GM21423 (cell line): ENCODE measurements at regions not wholly inside any gene's neighbourhood (a gene's known extent, or its start where the extent isn't known, plus 50 kb on each side); places are given as distances from the start of the nearest gene placed in this dataset.
"Not testable (repeated sequence)": the region's sequence is repeated elsewhere in the genome, so short reads cannot be mapped to it uniquely, and the experiment has no call there.

Source experiments
- ATAC-seq: cut with Tn5 transposase; IDR thresholded peaks from one replicate; pipeline ENCODE4 v1.9.1; 2021; ENCODE audit warnings: mild to moderate bottlenecking, moderate library complexity; ENCODE audit not compliant: unreplicated experiment

GRCh38 chr10:55183993-55184392 is 383.0 kb upstream of the PCDH15 start:
- no peak for ATAC-seq

DNA sequence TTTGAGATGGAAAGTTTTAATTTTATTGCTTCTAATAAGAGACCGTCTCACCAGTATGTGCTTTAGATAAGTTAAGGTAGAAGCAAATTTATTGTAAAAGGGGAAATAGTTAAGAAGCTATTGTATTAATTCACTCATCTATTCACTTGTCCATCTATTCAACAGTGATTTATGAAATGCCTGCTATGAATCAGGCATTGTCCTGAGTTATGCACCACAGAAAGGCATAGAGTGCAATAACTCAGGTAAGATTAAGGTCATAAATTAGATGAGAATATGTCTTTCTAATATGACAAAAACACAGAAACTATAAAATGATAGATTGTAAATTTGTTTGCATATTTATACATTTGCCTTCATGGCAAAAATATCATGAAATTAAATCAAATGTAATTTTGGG is 379.3 kb upstream of the PCDH15 start:
- no peak for ATAC-seq

DNA sequence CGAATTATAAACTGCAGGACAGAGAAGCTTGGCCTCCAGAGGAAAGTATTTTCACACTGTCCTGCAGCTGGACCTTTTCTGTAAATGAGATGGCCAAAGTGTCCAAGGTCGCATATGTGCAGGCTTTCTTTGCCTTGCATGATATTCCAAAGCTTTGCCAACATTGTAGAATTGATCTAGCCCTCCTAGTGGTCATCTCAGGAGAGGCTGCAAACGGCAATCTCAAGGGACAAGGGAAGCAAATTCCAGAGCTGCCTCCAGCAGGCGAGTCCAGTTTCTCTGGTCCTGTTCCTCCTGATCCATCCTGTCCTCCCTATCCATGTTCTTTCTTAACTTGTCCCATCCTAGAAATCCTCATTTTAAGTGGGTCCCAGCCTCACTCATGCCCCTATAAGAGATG is 373.4 kb upstream of the PCDH15 start:
- ATAC-seq: no peak

- no peak for ATAC-seq
Measured at GRCh38 chr10:55169493-55169892, 368.5 kb upstream of the PCDH15 start.

DNA sequence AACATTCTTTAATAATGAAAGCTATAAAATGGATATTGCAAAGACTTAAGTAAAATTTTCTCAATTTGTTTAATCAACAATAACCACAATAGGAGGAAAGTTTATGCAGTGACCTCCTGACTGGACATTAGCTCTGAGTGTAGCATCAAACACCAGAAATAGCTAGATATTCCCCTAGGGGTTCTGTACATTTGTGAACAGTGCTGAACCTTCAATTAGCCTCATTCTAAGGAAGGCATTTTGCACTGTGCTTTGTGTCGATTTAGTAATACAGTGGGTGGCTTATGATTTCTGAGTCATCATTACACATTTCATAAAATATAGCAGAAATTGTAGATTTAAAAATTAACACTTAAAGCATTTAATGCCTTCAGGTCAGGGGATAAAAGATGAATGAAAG is 367.3 kb upstream of the PCDH15 start:
- ATAC-seq: no peak

DNA sequence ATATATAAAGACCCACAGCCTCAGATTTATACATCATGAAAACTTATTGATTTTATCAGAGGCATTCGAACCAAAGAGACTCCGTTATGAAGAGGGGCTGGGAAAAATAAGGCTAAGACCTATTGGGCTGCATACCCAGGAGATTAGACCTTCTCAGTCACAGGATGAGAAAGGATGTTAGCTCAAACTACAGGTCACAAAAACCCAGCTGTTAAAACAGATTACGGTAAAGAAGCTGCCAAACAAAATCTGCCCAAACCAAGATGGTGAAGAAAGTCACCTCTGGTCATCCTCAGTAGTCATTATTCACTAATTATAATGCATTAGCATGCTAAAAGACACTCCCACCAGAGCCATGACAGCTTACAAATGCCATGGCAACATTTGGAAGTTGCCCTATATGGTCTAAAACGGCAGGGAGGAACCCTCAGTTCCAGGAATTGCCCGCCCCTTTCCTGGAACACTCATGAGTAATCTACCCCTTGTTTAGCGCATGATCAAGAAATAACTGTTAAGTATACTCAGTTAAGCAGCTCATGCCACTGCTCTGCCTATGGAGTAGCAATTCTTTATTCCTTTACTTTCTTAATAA is 362.5 kb upstream of the PCDH15 start:
- ATAC-seq: no peak

DNA sequence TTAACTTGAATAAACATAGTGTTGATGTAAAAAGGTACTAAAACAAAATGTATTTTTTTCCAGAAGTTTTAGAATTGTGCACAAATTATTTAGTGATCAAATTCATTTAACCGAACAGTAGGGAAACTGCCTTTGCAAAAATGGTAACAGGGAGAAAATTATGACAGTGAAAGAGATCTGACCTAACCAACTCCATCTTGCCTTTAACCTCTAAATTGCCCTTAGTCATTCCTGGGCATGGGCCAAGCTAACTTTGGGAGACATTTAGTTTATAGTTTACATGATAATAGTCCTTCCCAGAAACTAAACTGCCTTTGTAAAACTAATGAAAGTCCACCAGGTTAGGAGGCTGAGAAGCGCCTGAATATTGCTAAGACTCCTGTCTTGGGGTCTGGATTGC is 361.3 kb upstream of the PCDH15 start:
- not testable (repeated sequence) for ATAC-seq

DNA sequence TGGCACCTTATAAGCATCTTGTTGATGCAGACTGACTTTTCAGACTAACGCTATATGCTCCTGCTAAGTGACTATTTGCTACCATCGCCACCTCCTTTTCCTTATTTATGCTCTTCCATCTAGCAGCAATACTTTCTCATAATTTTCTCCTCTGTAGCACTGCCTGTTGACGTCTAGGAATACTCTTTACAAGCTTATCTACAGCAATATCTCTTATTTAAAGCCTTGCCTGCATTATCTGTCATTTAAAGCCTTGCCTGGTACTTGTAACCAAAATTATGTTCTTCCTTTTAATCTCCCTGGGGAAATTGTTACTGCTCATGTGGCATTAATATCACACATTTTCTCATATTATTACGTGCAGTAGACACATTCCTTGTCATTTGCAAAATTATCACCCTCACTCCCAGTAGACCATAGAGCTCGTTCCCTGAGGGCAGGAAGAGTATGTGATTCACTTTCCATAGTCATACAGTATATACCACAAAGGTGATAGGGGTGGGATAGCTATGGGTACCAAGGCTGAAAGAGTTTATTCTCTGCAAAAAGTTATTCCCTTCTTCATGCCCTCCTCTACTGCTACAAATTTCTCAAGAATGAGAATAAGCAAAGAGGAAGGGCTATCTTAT is 359.7 kb upstream of the PCDH15 start:
- no peak for ATAC-seq

- no peak for ATAC-seq
Measured at GRCh38 chr10:55158633-55159032, 357.6 kb upstream of the PCDH15 start.

- ATAC-seq: no peak
Measured at GRCh38 chr10:55146032-55146431, 345.0 kb upstream of the PCDH15 start.

DNA sequence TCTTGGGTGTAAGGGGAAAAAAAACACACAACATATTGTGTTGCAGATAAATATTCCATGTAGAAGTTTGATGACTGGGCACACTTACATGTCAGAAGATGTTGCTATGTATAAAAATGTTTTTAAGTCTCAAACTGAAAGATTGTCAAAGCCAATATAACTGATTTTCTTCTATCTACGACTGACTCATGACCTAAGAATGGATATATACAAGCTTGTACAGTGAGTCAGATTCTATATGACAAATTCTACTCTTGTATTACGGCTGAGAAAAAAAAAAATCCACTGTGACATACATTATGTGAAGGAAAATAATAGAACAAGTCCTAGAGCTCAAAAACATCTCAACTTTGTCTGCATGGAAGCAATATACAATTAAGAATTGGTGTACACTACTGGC is 343.0 kb upstream of the PCDH15 start:
- ATAC-seq: no peak

- ATAC-seq: no peak
Measured at GRCh38 chr10:55141892-55142291, 340.9 kb upstream of the PCDH15 start.

DNA sequence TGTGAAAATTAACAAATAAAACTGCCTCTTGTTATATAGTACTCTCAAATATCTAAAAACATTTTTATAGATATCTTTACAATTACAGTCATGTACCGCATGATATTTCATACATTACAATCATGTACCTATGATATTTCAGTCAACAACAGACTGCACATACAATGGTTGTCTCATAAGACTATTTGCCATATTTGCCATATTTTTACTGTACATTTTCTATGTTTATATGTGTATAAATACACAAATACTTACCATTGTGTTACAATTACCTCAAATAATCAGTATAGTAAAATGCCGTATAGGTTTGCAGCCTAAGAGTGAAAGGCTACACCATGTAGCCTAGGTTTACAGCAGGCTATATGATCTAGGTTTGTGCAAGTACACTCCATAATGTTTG is 336.0 kb upstream of the PCDH15 start:
- no peak for ATAC-seq

DNA sequence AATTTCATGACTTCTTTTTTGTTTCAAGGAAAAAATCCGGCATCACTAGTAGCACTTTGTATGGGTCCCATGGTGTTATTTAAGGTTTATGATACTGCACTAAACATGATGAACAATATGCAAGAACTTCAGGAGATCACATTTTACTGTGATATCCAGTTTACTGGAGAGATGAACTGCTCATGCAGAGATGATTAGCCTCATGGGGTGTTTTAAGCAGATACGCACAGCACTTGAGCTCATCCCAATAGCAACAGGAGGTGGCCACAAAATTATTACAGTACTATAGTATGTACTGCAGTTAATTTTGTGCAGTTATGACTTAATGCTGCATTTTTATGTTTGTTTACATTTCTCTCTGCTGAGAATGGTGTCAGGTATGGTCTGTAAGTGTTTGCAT is 303.7 kb upstream of the PCDH15 start:
- ATAC-seq: no peak

DNA sequence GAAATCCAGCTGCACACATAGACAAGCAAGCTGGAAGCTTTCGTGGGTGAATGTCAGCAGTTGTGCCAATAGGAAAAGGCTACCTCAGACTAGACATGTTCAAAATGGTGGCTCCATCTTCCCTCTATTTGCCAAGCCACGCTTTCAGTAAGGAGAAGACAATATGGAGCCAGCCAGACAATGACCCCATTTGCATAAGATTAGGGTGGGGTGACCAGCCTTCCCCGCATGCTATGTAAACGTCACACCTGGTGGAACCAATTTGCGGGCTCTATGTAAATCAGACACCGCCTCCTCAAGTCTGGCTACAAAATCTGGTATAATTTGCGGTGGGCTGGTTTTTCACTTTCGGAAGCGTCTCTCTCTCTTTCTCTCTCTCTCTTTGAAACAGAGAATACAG is 297.4 kb upstream of the PCDH15 start:
- ATAC-seq: no peak

DNA sequence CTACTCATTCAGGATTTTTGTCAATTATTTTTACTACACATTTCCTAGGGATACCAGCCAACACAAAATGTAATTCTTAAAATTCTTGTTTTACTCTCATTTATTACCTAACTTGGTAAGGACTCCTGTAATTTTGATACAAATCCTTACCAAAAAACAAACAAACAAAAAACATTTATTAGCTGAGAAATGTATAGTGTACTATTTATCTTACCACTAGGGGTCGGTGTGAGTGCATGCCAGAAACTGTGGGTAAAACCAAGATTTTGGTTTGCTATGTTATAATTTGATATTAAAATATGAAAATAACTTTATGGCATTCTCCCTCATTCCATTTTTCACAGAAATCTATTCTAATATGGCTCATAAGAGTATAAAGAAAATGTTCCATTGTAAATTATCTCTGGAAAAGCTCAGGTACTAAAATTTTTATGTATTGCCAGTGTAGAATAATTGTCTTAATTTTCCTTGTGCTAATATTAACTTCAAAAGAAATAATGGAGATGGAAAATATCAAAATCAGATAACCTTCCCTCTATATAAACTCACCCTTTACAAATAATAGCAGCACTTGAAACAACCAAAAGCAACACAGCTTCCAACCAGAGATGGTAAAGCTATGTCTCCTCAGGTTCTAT is 290.8 kb upstream of the PCDH15 start:
- no peak for ATAC-seq

DNA sequence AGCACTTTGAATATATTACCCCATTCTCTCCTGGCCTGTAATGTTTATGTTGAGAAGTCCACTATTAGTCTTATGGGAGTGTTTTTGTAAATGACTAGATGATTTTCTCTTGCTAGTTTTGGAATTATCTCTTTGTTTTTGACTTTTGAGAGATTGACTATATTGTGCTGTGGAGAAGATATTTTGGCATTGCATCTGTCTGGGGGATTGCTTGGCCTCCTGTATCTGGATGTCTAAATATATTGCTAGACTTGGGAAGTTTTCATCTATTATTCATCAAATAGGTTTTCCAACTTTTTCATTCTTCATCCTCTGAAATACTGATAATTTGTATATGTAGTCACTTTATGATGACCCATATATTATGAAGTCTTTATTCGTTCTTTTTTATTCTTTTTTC is 277.1 kb upstream of the PCDH15 start:
- no peak for ATAC-seq

GRCh38 chr10:55065185-55065584 is 264.2 kb upstream of the PCDH15 start:
- no peak for ATAC-seq

DNA sequence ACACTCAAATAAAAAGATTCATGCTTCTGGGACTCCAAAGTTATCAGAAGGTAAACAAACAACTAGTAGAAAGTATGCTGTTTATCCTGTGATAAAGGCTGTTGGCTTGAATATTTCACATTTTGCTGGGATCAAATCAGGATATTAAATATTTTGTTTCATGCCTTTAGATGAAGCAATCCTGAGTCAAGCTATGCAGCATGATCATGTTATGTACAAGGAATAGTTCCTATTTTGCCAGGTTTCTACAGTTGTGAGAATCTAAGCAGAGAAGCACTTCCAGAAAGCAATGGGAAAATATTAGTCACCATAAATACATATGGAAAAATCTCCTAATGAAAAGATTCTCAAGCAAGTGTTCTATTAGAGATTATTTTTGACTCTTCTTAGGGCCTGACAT is 262.8 kb upstream of the PCDH15 start:
- no peak for ATAC-seq

DNA sequence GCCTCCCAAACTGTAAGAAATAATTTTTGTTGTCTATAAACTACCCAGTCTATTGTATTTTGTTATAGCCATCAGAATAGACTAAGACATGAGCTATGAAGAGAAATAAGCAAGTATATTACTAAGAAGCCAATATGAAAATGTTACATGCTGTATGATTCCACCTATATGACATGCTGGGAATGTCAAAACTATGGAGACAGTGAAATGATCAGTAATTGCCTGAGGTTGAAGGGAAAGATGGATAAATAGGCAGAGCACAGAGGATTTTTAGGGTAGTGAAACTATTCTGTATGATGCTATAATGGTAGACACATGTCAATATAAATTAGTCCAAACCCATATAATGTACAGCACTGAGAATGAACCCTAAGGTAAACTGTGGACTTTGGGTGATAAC is 261.3 kb upstream of the PCDH15 start:
- no peak for ATAC-seq

- no peak for ATAC-seq
Measured at GRCh38 chr10:55058800-55059199, 257.8 kb upstream of the PCDH15 start.

GRCh38 chr10:55051515-55051914 is 250.5 kb upstream of the PCDH15 start:
- no peak for ATAC-seq
